HEK293 (cell line): ENCODE measurements at regions not wholly inside any gene's neighbourhood (a gene's known extent, or its start where the extent isn't known, plus 50 kb on each side); places are given as distances from the start of the nearest gene placed in this dataset.

Experiments used
- CTCF ChIA-PET: fragments of 350-600 bp; formaldehyde crosslinking; extraction: SDS; loops from one replicate; lab custom pipeline; 2021; ENCODE audit warnings: antibody characterized with exemption; lab: Yijun Ruan, JAX
- POLR2A ChIA-PET: fragments of 300-600 bp; formaldehyde crosslinking; extraction: SDS; loops from one replicate; lab custom pipeline; 2020; ENCODE audit warnings: antibody characterized with exemption, inconsistent platforms; lab: Yijun Ruan, JAX
- H3K27ac ChIP-seq: fragments of 200-500 bp; sonication (Bioruptor generic); 2 replicates; pipeline ENCODE4 v1.5.1; 2014; ENCODE audit warnings: low read depth, low read length, control low read depth, inconsistent platforms; ENCODE audit errors: extremely low read depth
- H3K36me3 ChIP-seq, 2 experiments: fragments of 200-500 bp in 1 of 2; sonication (Bioruptor generic) in 1 of 2; 1 replicate in 1 of 2; 2 replicates in 1 of 2; pipeline ENCODE4 v1.5.1; 2014 to 2017; ENCODE audit warnings: inconsistent platforms in 2 of 2, low read length in 2 of 2; ENCODE audit not compliant: control insufficient read depth in 2 of 2, insufficient read depth in 1 of 2
- H3K4me1 ChIP-seq: fragments of 200-500 bp; sonication (Bioruptor generic); 2 replicates; pipeline ENCODE4 v1.5.1; 2014; ENCODE audit warnings: mild to moderate bottlenecking, low read length, inconsistent platforms; ENCODE audit not compliant: control insufficient read depth, insufficient read depth
- H3K4me3 ChIP-seq: 2 replicates; pipeline ENCODE4 v1.5.1; 2011; ENCODE audit warnings: low read depth, mild to moderate bottlenecking, control low read depth, low read length, moderate library complexity
- H3K9me3 ChIP-seq: fragments of 200-500 bp; sonication (Bioruptor generic); 2 replicates; pipeline ENCODE4 v1.5.1; 2014; ENCODE audit warnings: low read depth, low read length, inconsistent platforms; ENCODE audit not compliant: control insufficient read depth, insufficient read depth
- GFI1B ChIP-seq: fragments of 450-650 bp; formaldehyde crosslinking; IDR thresholded peaks from 2 replicates; pipeline ENCODE4 v1.5.1; 2016; ENCODE audit warnings: missing biosample characterization, missing genetic modification characterization
- OVOL3 ChIP-seq: fragments of 450-650 bp; formaldehyde crosslinking; IDR thresholded peaks from 2 replicates; pipeline ENCODE4 v1.5.1; 2016; ENCODE audit warnings: missing biosample characterization, missing genetic modification characterization
- SP7 ChIP-seq: fragments of 450-650 bp; formaldehyde crosslinking; IDR thresholded peaks from 2 replicates; pipeline ENCODE4 v1.5.1; 2016; ENCODE audit warnings: missing biosample characterization, missing genetic modification characterization
- ZEB2 ChIP-seq: fragments of 450-650 bp; formaldehyde crosslinking; IDR thresholded peaks from 2 replicates; pipeline ENCODE4 v1.5.1; 2016; ENCODE audit warnings: missing biosample characterization, missing genetic modification characterization
- ZFP69B ChIP-seq: fragments of 450-650 bp; formaldehyde crosslinking; IDR thresholded peaks from 2 replicates; pipeline ENCODE4 v1.5.1; 2016; ENCODE audit warnings: missing biosample characterization, missing genetic modification characterization
- ZNF10 ChIP-seq: fragments of 450-650 bp; formaldehyde crosslinking; IDR thresholded peaks from 2 replicates; pipeline ENCODE4 v1.5.1; 2017; ENCODE audit warnings: missing biosample characterization, missing genetic modification characterization
- ZNF146 ChIP-seq: fragments of 450-650 bp; formaldehyde crosslinking; IDR thresholded peaks from 2 replicates; pipeline ENCODE4 v1.5.1; 2016; ENCODE audit warnings: missing biosample characterization, missing genetic modification characterization
- ZNF184 ChIP-seq: fragments of 450-650 bp; IDR thresholded peaks from 2 replicates; pipeline ENCODE4 v1.5.1; 2018; ENCODE audit warnings: missing biosample characterization, mild to moderate bottlenecking, missing genetic modification characterization
- ZNF211 ChIP-seq: fragments of 450-650 bp; formaldehyde crosslinking; IDR thresholded peaks from 2 replicates; pipeline ENCODE4 v1.5.1; 2016; ENCODE audit warnings: low read depth, missing biosample characterization, missing genetic modification characterization
- ZNF214 ChIP-seq: fragments of 450-650 bp; formaldehyde crosslinking; IDR thresholded peaks from 2 replicates; pipeline ENCODE4 v1.5.1; 2017; ENCODE audit warnings: missing biosample characterization, mild to moderate bottlenecking, missing genetic modification characterization, borderline replicate concordance
- ZNF223 ChIP-seq: fragments of 450-650 bp; formaldehyde crosslinking; IDR thresholded peaks from 2 replicates; pipeline ENCODE4 v1.5.1; 2016; ENCODE audit warnings: missing biosample characterization, missing genetic modification characterization
- ZNF248 ChIP-seq: fragments of 450-650 bp; formaldehyde crosslinking; IDR thresholded peaks from 2 replicates; pipeline ENCODE4 v1.5.1; 2017; ENCODE audit warnings: missing biosample characterization, missing genetic modification characterization
- ZNF366 ChIP-seq: fragments of 450-650 bp; formaldehyde crosslinking; conservative IDR thresholded peaks from 2 replicates; pipeline ENCODE4 v1.5.1; 2016; ENCODE audit warnings: missing biosample characterization, missing genetic modification characterization
- ZNF48 ChIP-seq: fragments of 450-650 bp; formaldehyde crosslinking; IDR thresholded peaks from 2 replicates; pipeline ENCODE4 v1.5.1; 2016; ENCODE audit warnings: missing biosample characterization, missing genetic modification characterization
- ZNF600 ChIP-seq: fragments of 450-650 bp; formaldehyde crosslinking; IDR thresholded peaks from 2 replicates; pipeline ENCODE4 v1.5.1; 2016; ENCODE audit warnings: missing biosample characterization, missing genetic modification characterization
- ZNF654 ChIP-seq: fragments of 450-650 bp; formaldehyde crosslinking; IDR thresholded peaks from 2 replicates; pipeline ENCODE4 v1.5.1; 2016; ENCODE audit warnings: low read depth, missing biosample characterization, missing genetic modification characterization
- ZNF658 ChIP-seq: fragments of 450-650 bp; formaldehyde crosslinking; IDR thresholded peaks from 2 replicates; pipeline ENCODE4; 2016; ENCODE audit warnings: missing biosample characterization, missing genetic modification characterization
- ZNF660 ChIP-seq: fragments of 450-650 bp; IDR thresholded peaks from 2 replicates; pipeline ENCODE4 v1.5.1; 2018; ENCODE audit warnings: missing biosample characterization, mild to moderate bottlenecking, missing genetic modification characterization
- ZSCAN16 ChIP-seq: fragments of 450-650 bp; formaldehyde crosslinking; IDR thresholded peaks from 2 replicates; pipeline ENCODE4 v1.5.1; 2016; ENCODE audit warnings: missing biosample characterization, missing genetic modification characterization
- TF ChIP-seq, protein P1 (sequence below): fragments of 450-650 bp; formaldehyde crosslinking; IDR thresholded peaks from 2 replicates; pipeline ENCODE4 v1.5.1; 2016; ENCODE audit warnings: missing biosample characterization, missing genetic modification characterization
- TF ChIP-seq, protein P2 (sequence below): fragments of 450-650 bp; formaldehyde crosslinking; IDR thresholded peaks from 2 replicates; pipeline ENCODE4 v1.5.1; 2016; ENCODE audit warnings: missing biosample characterization, missing genetic modification characterization, borderline replicate concordance
- TF ChIP-seq, protein P3 (sequence below): fragments of 450-650 bp; formaldehyde crosslinking; IDR thresholded peaks from 2 replicates; pipeline ENCODE4 v1.5.1; 2017; ENCODE audit warnings: missing biosample characterization, missing genetic modification characterization
- TF ChIP-seq, protein P4 (sequence below): fragments of 450-650 bp; IDR thresholded peaks from 2 replicates; pipeline ENCODE4 v1.5.1; 2018; ENCODE audit warnings: missing biosample characterization, missing genetic modification characterization

DNA sequence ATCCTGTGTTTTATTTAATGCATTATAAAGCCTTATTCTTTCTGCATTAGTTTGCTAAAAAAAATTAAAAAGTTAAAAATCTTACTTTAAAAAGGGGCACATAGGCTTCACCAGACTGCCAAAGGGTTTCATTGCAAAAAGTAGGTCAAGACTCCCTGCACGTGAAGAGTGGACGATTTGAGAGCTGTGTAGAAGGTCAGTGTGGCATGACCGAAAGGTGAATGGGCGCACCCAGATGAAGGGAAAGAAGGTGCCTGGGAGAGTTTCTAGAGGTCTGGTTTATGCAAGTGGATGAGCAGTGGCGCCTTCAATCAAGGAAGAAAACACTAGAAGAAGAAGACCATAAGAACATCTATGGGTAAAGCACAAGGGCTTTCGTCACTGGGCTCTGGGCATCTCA is 111.0 kb downstream of the SP3 start:
- Histone ChIP-seq H3K9me3 (no peaks in the 10 kb centered on the region), H3K36me3 (no peaks in the 10 kb centered on the region), H3K4me1 (no peaks in the 10 kb centered on the region), H3K4me3 (no peak overlapping the region), H3K27ac (no peak overlapping the region)
- ChIA-PET CTCF (no interaction called here), POLR2A (no interaction called here)
- no peak for TF ChIP-seq ZFP69B (tag by site-specific recombination)
- TF ChIP-seq OVOL3, result no peak
- TF ChIP-seq ZNF223 (tag by site-specific recombination), result no peak
- no peak for TF ChIP-seq ZSCAN16 (tag by site-specific recombination)
- TF ChIP-seq ZNF214 (tag by site-specific recombination), result no peak
- TF ChIP-seq, protein P1, sequence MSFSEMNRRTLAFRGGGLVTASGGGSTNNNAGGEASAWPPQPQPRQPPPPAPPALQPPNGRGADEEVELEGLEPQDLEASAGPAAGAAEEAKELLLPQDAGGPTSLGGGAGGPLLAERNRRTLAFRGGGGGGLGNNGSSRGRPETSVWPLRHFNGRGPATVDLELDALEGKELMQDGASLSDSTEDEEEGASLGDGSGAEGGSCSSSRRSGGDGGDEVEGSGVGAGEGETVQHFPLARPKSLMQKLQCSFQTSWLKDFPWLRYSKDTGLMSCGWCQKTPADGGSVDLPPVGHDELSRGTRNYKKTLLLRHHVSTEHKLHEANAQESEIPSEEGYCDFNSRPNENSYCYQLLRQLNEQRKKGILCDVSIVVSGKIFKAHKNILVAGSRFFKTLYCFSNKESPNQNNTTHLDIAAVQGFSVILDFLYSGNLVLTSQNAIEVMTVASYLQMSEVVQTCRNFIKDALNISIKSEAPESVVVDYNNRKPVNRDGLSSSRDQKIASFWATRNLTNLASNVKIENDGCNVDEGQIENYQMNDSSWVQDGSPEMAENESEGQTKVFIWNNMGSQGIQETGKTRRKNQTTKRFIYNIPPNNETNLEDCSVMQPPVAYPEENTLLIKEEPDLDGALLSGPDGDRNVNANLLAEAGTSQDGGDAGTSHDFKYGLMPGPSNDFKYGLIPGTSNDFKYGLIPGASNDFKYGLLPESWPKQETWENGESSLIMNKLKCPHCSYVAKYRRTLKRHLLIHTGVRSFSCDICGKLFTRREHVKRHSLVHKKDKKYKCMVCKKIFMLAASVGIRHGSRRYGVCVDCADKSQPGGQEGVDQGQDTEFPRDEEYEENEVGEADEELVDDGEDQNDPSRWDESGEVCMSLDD, result no peak
- no peak for TF ChIP-seq GFI1B
- no peak for TF ChIP-seq ZNF600 (tag by site-specific recombination)
- TF ChIP-seq ZNF146 (tag by site-specific recombination), result no peak

DNA sequence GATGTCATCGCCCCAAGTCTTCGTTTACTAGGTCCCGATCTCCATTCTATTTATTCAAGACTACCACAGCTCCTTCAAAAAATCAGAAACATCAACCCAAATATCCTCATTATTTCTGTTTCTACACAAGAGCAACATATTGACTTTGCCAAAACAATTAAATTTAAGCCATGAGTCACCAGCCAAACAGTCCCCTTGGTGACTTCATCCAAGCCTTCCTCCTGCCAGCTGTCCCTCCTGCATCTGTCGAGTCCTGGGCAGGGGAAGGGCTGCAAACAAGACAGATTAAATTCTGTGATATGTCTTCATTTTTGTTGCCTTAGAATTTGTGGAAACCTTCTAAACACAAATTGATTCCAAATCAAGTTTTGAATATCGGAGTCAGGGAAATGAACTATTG is 110.3 kb downstream of the SP3 start:
- CTCF ChIA-PET, result interaction anchor here (0.6 kb wide), 1 partner anchor 291 kb away, joined by 4 read pairs; no protein-coding TSS in a partner anchor
- TF ChIP-seq ZNF654 (tag by site-specific recombination) (no peak), ZNF366 (tag by site-specific recombination) (peak; percentile 56), ZNF184 (peak; percentile 25; the same call in 1 of the 2 replicates), ZNF658 (tag by site-specific recombination) (no peak), ZNF660 (tag by site-specific recombination) (0 out of 2 replicates have a peak, but pooled peaks have one; percentile 20), ZNF600 (tag by site-specific recombination) (0 out of 2 replicates have a peak, but pooled peaks have one; percentile 31), SP7 (tag by site-specific recombination) (0 out of 2 replicates have a peak, but pooled peaks have one; percentile 26), ZNF48 (no peak), ZNF10 (tag by site-specific recombination) (peak; percentile 88; the same call in 1 of the 2 replicates), ZEB2 (tag by site-specific recombination) (peak; percentile 52; the same call in 1 of the 2 replicates), ZNF211 (no peak), ZNF248 (tag by site-specific recombination) (no peak), ZFP69B (tag by site-specific recombination) (0 out of 2 replicates have a peak, but pooled peaks have one; percentile 25)
- TF ChIP-seq, protein P2, sequence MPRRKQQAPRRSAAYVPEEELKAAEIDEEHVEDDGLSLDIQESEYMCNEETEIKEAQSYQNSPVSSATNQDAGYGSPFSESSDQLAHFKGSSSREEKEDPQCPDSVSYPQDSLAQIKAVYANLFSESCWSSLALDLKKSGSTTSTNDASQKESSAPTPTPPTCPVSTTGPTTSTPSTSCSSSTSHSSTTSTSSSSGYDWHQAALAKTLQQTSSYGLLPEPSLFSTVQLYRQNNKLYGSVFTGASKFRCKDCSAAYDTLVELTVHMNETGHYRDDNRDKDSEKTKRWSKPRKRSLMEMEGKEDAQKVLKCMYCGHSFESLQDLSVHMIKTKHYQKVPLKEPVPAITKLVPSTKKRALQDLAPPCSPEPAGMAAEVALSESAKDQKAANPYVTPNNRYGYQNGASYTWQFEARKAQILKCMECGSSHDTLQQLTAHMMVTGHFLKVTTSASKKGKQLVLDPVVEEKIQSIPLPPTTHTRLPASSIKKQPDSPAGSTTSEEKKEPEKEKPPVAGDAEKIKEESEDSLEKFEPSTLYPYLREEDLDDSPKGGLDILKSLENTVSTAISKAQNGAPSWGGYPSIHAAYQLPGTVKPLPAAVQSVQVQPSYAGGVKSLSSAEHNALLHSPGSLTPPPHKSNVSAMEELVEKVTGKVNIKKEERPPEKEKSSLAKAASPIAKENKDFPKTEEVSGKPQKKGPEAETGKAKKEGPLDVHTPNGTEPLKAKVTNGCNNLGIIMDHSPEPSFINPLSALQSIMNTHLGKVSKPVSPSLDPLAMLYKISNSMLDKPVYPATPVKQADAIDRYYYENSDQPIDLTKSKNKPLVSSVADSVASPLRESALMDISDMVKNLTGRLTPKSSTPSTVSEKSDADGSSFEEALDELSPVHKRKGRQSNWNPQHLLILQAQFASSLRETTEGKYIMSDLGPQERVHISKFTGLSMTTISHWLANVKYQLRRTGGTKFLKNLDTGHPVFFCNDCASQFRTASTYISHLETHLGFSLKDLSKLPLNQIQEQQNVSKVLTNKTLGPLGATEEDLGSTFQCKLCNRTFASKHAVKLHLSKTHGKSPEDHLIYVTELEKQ (tag by site-specific recombination), result no peak
- TF ChIP-seq, protein P3, sequence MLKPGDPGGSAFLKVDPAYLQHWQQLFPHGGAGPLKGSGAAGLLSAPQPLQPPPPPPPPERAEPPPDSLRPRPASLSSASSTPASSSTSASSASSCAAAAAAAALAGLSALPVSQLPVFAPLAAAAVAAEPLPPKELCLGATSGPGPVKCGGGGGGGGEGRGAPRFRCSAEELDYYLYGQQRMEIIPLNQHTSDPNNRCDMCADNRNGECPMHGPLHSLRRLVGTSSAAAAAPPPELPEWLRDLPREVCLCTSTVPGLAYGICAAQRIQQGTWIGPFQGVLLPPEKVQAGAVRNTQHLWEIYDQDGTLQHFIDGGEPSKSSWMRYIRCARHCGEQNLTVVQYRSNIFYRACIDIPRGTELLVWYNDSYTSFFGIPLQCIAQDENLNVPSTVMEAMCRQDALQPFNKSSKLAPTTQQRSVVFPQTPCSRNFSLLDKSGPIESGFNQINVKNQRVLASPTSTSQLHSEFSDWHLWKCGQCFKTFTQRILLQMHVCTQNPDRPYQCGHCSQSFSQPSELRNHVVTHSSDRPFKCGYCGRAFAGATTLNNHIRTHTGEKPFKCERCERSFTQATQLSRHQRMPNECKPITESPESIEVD (tag by site-specific recombination), result no peak
- TF ChIP-seq, protein P4, sequence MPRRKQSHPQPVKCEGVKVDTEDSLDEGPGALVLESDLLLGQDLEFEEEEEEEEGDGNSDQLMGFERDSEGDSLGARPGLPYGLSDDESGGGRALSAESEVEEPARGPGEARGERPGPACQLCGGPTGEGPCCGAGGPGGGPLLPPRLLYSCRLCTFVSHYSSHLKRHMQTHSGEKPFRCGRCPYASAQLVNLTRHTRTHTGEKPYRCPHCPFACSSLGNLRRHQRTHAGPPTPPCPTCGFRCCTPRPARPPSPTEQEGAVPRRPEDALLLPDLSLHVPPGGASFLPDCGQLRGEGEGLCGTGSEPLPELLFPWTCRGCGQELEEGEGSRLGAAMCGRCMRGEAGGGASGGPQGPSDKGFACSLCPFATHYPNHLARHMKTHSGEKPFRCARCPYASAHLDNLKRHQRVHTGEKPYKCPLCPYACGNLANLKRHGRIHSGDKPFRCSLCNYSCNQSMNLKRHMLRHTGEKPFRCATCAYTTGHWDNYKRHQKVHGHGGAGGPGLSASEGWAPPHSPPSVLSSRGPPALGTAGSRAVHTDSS, result peak; percentile 53

More for the DNA sequence above, 110.3 kb downstream of the SP3 start:
- Histone ChIP-seq H3K4me1 (no peaks in the 10 kb centered on the region), H3K36me3 (no peaks in the 10 kb centered on the region), H3K27ac (no peak overlapping the region), H3K9me3 (no peaks in the 10 kb centered on the region), H3K4me3 (no peak overlapping the region)
- POLR2A ChIA-PET, result no interaction called here
